ENCODE measurements at regions not wholly inside any gene's neighbourhood (a gene's known extent, or its start where the extent isn't known, plus 50 kb on each side); places are given as distances from the start of the nearest gene placed in this dataset.

- POLR2A ChIA-PET (ENCODE audit: unreplicated experiment): no interaction called here
- H3K27me3 ChIP-seq (ENCODE audit: insufficient read depth, low read depth): peaks cover 90% of the 10 kb centered on the region
- intact Hi-C loops (cut with micrococcal nuclease; ENCODE audit: unreplicated experiment): no loop called here
These were observed 56.3 kb upstream of the SLC22A11 start for GRCh38 chr11:64499261-64500004.

GRCh38 chr11:64500176-64501013 is 55.3 kb upstream of the SLC22A11 start:
- Histone ChIP-seq H3K4me1 (replicated peaks; ENCODE audit: insufficient read depth) (no peaks in the 10 kb centered on the region), H3K9me3 (ENCODE audit: insufficient read depth, low read depth) (no peaks in the 10 kb centered on the region), H3K27ac (no peak overlapping the region), H3K9me2 (ENCODE audit: insufficient read depth) (no peaks in the 10 kb centered on the region), H3K4me2 (no peak overlapping the region), H3F3A (ENCODE audit: insufficient read depth, low read depth) (no peaks in the 10 kb centered on the region), H3K27me3 (ENCODE audit: insufficient read depth, low read depth) (peaks cover 91% of the 10 kb centered on the region), H4K20me1 (ENCODE audit: insufficient read depth) (no peaks in the 10 kb centered on the region), H2AFZ (no peak overlapping the region), H3K36me3 (ENCODE audit: low read depth) (no peaks in the 10 kb centered on the region), H3K4me3 (no peak overlapping the region), H3K79me2 (ENCODE audit: low read depth) (no peaks in the 10 kb centered on the region)
- DNase-seq: no peak
- ChIA-PET CTCF (no interaction called here), POLR2A (ENCODE audit: unreplicated experiment) (no interaction called here)
- TF ChIP-seq EZH2 (IDR thresholded peaks at IDR 0.05; ENCODE audit: low read depth): no peak
- TF ChIP-seq CTCF (conservative IDR thresholded peaks at IDR 0.05): no peak
- intact Hi-C loops (cut with micrococcal nuclease; ENCODE audit: unreplicated experiment): no loop called here
- no TSS peak for BruUV-seq (replicated peaks)

More at GRCh38 chr11:64499261-64500004, 56.3 kb upstream of the SLC22A11 start:
- Histone ChIP-seq H3K4me3 (no peak overlapping the region), H3K36me3 (ENCODE audit: low read depth) (no peaks in the 10 kb centered on the region), H3K79me2 (ENCODE audit: low read depth) (no peaks in the 10 kb centered on the region), H2AFZ (no peak overlapping the region), H4K20me1 (ENCODE audit: insufficient read depth) (no peaks in the 10 kb centered on the region), H3K9me2 (ENCODE audit: insufficient read depth) (no peaks in the 10 kb centered on the region), H3F3A (ENCODE audit: insufficient read depth, low read depth) (no peaks in the 10 kb centered on the region), H3K27ac (no peak overlapping the region), H3K9me3 (ENCODE audit: insufficient read depth, low read depth) (no peaks in the 10 kb centered on the region), H3K4me1 (replicated peaks; ENCODE audit: insufficient read depth) (no peaks in the 10 kb centered on the region), H3K4me2 (no peak overlapping the region)
- BruUV-seq (replicated peaks): no TSS peak
- DNase-seq: no peak
- CTCF ChIA-PET: no interaction called here
- no peak for TF ChIP-seq EZH2 (IDR thresholded peaks at IDR 0.05; ENCODE audit: low read depth)
- TF ChIP-seq CTCF (conservative IDR thresholded peaks at IDR 0.05): no peak

GRCh38 chr11:64501500-64502427 is 54.0 kb upstream of the SLC22A11 start:
- H3K4me2 ChIP-seq: no peak overlapping the region
- no peak for TF ChIP-seq EZH2 (IDR thresholded peaks at IDR 0.05; ENCODE audit: low read depth)
- no peak for TF ChIP-seq CTCF (conservative IDR thresholded peaks at IDR 0.05)

More at GRCh38 chr11:64501500-64502427, 54.0 kb upstream of the SLC22A11 start:
- no peak overlapping the region for H3K27ac ChIP-seq
- BruUV-seq (replicated peaks): no TSS peak
- no peaks in the 10 kb centered on the region for H3K79me2 ChIP-seq (ENCODE audit: low read depth)
- intact Hi-C loops (cut with micrococcal nuclease; ENCODE audit: unreplicated experiment): no loop called here
- H3K36me3 ChIP-seq (ENCODE audit: low read depth): no peaks in the 10 kb centered on the region
- no peak overlapping the region for H2AFZ ChIP-seq
- H4K20me1 ChIP-seq (ENCODE audit: insufficient read depth): no peaks in the 10 kb centered on the region
- no peak overlapping the region for H3K4me3 ChIP-seq
- peaks cover 92% of the 10 kb centered on the region for H3K27me3 ChIP-seq (ENCODE audit: insufficient read depth, low read depth)
- no peaks in the 10 kb centered on the region for H3K9me3 ChIP-seq (ENCODE audit: insufficient read depth, low read depth)
- DNase-seq: no peak
- POLR2A ChIA-PET (ENCODE audit: unreplicated experiment): no interaction called here
- H3K4me1 ChIP-seq (replicated peaks; ENCODE audit: insufficient read depth): no peaks in the 10 kb centered on the region
- no peaks in the 10 kb centered on the region for H3F3A ChIP-seq (ENCODE audit: insufficient read depth, low read depth)
- CTCF ChIA-PET: no interaction called here
- no peaks in the 10 kb centered on the region for H3K9me2 ChIP-seq (ENCODE audit: insufficient read depth)

All from PC-9 (cell line).